ENCODE measurements at regions not wholly inside any gene's neighbourhood (a gene's known extent, or its start where the extent isn't known, plus 50 kb on each side); places are given as distances from the start of the nearest gene placed in this dataset.

- TF ChIP-seq CTCF (conservative IDR thresholded peaks at IDR 0.05; ENCODE audit: low read depth, low read length): no peak
- no peak for TF ChIP-seq POLR2A (IDR thresholded peaks at IDR 0.05; ENCODE audit: low read depth, low read length)
- TF ChIP-seq FOS (IDR thresholded peaks at IDR 0.05; ENCODE audit: low read depth, low read length): no peak
- TF ChIP-seq SMC3 (IDR thresholded peaks at IDR 0.05; ENCODE audit: low read depth, low read length): no peak
- no peak for TF ChIP-seq RAD21 (IDR thresholded peaks at IDR 0.05; ENCODE audit: low read length)
- no peak for TF ChIP-seq MXI1 (IDR thresholded peaks at IDR 0.05; ENCODE audit: borderline replicate concordance, low read depth, low read length)
- no peak for TF ChIP-seq CHD1 (IDR thresholded peaks at IDR 0.05; ENCODE audit: low read depth, low read length)
- no peak for TF ChIP-seq CEBPB (IDR thresholded peaks at IDR 0.05; ENCODE audit: low read depth, low read length)
- no peak for TF ChIP-seq NFE2L2 (IDR thresholded peaks at IDR 0.05; ENCODE audit: low read depth, low read length)
- no peak for TF ChIP-seq ELK1 (IDR thresholded peaks at IDR 0.05; ENCODE audit: borderline replicate concordance, low read depth, low read length)
- no peak for TF ChIP-seq USF2 (IDR thresholded peaks at IDR 0.05; ENCODE audit: low read depth, low read length)
These were observed 89.5 kb upstream of the PGBD5 start for GRCh38 chr1:230515451-230516145.
